ENCODE measurements at regions not wholly inside any gene's neighbourhood (a gene's known extent, or its start where the extent isn't known, plus 50 kb on each side); places are given as distances from the start of the nearest gene placed in this dataset.

GRCh38 chr10:47055386-47056246 is 144.4 kb downstream of the PTPN20 start:
- Mint-ChIP-seq H3K4me1 (no peaks in the 10 kb centered on the region), H3K4me3 (no peak overlapping the region), H3K27me3 (peaks cover 6% of the 10 kb centered on the region), H3K27ac (no peak overlapping the region), H3K9me3 (ENCODE audit: insufficient read depth) (no peaks in the 10 kb centered on the region)
- no peaks in the 10 kb centered on the region for H3K9me3 ChIP-seq (ENCODE audit: control extremely low read depth in 1 of 3, control insufficient read depth in 2 of 3, insufficient read depth in 1 of 3, low read length in 2 of 3)
- H4K20me1 ChIP-seq (ENCODE audit: control insufficient read depth, insufficient read depth, low read length, poor library complexity, severe bottlenecking), result no peaks in the 10 kb centered on the region
- H3K9ac ChIP-seq (ENCODE audit: low read length), result no peak overlapping the region
- no peak overlapping the region for H2AFZ ChIP-seq (ENCODE audit: insufficient read depth, low read depth, low read length, poor library complexity, severe bottlenecking)
- H3K4me3 ChIP-seq (ENCODE audit: control extremely low read depth in 1 of 5, extremely low read depth in 1 of 5, insufficient read depth in 1 of 5, low read depth in 2 of 5, low read length in 4 of 5), result no peak overlapping the region
- ATAC-seq (ENCODE audit: low read depth), result no peak
- no peak overlapping the region for H3K4me2 ChIP-seq (replicated peaks; ENCODE audit: low read depth, low read length, poor library complexity, severe bottlenecking)
- no peaks in the 10 kb centered on the region for H3K4me1 ChIP-seq (ENCODE audit: control insufficient read depth in 2 of 2, insufficient read depth in 2 of 2, low read length in 2 of 2)
- 83% methylated on average over 7 of the region's 10 CpGs for WGBS (ENCODE audit: insufficient coverage)
- H3K27ac ChIP-seq (ENCODE audit: low read length in 2 of 2), result no peak overlapping the region
- H3K27me3 ChIP-seq (replicated peaks in 1 of 4; ENCODE audit: control extremely low read depth in 1 of 4, control insufficient read depth in 3 of 4, insufficient read depth in 4 of 4, low read length in 3 of 4), result peaks cover 0 to 4% (median 0%) of the 10 kb centered on the region in 4 experiments
- TF ChIP-seq CTCF (IDR thresholded peaks at IDR 0.05) (no peak), EZH2 (IDR thresholded peaks at IDR 0.05; ENCODE audit: borderline replicate concordance, insufficient read depth, low read depth, low read length, poor library complexity, severe bottlenecking) (no peak)
- H3K79me2 ChIP-seq (ENCODE audit: control insufficient read depth, insufficient read depth, low read length), result no peaks in the 10 kb centered on the region
- intact Hi-C loops (cut with micrococcal nuclease), result no loop called here
- ChIA-PET POLR2A (no interaction called here), CTCF (no interaction called here)
- no peaks in the 10 kb centered on the region for H3K36me3 ChIP-seq (replicated peaks in 1 of 2; ENCODE audit: control extremely low read depth in 1 of 2, control insufficient read depth in 1 of 2, extremely low read depth in 1 of 2, insufficient read depth in 2 of 2, low read length in 1 of 2)
- DNase-seq, result no peak

GRCh38 chr10:47056247-47056510 is 145.0 kb downstream of the PTPN20 start:
- no peaks in the 10 kb centered on the region for H3K4me1 ChIP-seq (ENCODE audit: control insufficient read depth in 2 of 2, insufficient read depth in 2 of 2, low read length in 2 of 2)
- H3K4me3 Mint-ChIP-seq, result no peak overlapping the region
- intact Hi-C loops (cut with micrococcal nuclease), result no loop called here
- H3K4me2 ChIP-seq (replicated peaks; ENCODE audit: low read depth, low read length, poor library complexity, severe bottlenecking), result no peak overlapping the region
- peaks cover 0 to 4% (median 0%) of the 10 kb centered on the region in 4 experiments for H3K27me3 ChIP-seq (replicated peaks in 1 of 4; ENCODE audit: control extremely low read depth in 1 of 4, control insufficient read depth in 3 of 4, insufficient read depth in 4 of 4, low read length in 3 of 4)
- no peak for TF ChIP-seq CTCF (IDR thresholded peaks at IDR 0.05)
- H3K9me3 Mint-ChIP-seq (ENCODE audit: insufficient read depth), result no peaks in the 10 kb centered on the region
- ATAC-seq (ENCODE audit: low read depth) (no peak), DNase-seq (no peak)
- H2AFZ ChIP-seq (ENCODE audit: insufficient read depth, low read depth, low read length, poor library complexity, severe bottlenecking), result no peak overlapping the region
- ChIA-PET CTCF (no interaction called here), POLR2A (no interaction called here)
- no peaks in the 10 kb centered on the region for H3K4me1 Mint-ChIP-seq
- no peak overlapping the region for H3K27ac ChIP-seq (ENCODE audit: low read length in 2 of 2)
- H3K27me3 Mint-ChIP-seq, result peaks cover 6% of the 10 kb centered on the region
- no peaks in the 10 kb centered on the region for H3K79me2 ChIP-seq (ENCODE audit: control insufficient read depth, insufficient read depth, low read length)
- no peak overlapping the region for H3K4me3 ChIP-seq (ENCODE audit: control extremely low read depth in 1 of 5, extremely low read depth in 1 of 5, insufficient read depth in 1 of 5, low read depth in 2 of 5, low read length in 4 of 5)
- no peaks in the 10 kb centered on the region for H3K36me3 ChIP-seq (replicated peaks in 1 of 2; ENCODE audit: control extremely low read depth in 1 of 2, control insufficient read depth in 1 of 2, extremely low read depth in 1 of 2, insufficient read depth in 2 of 2, low read length in 1 of 2)
- H4K20me1 ChIP-seq (ENCODE audit: control insufficient read depth, insufficient read depth, low read length, poor library complexity, severe bottlenecking), result no peaks in the 10 kb centered on the region
- 60% methylated on average over 1 of the region's 1 CpG for WGBS (ENCODE audit: insufficient coverage)
- no peak overlapping the region for H3K9ac ChIP-seq (ENCODE audit: low read length)
- no peak overlapping the region for H3K27ac Mint-ChIP-seq
- no peaks in the 10 kb centered on the region for H3K9me3 ChIP-seq (ENCODE audit: control extremely low read depth in 1 of 3, control insufficient read depth in 2 of 3, insufficient read depth in 1 of 3, low read length in 2 of 3)
